GM21423 (cell line): ENCODE measurements at regions not wholly inside any gene's neighbourhood (a gene's known extent, or its start where the extent isn't known, plus 50 kb on each side); places are given as distances from the start of the nearest gene placed in this dataset.

Experiments used
- ATAC-seq: cut with Tn5 transposase; IDR thresholded peaks from one replicate; pipeline ENCODE4 v1.9.1; 2021; ENCODE audit warnings: mild to moderate bottlenecking, moderate library complexity; ENCODE audit not compliant: unreplicated experiment

DNA sequence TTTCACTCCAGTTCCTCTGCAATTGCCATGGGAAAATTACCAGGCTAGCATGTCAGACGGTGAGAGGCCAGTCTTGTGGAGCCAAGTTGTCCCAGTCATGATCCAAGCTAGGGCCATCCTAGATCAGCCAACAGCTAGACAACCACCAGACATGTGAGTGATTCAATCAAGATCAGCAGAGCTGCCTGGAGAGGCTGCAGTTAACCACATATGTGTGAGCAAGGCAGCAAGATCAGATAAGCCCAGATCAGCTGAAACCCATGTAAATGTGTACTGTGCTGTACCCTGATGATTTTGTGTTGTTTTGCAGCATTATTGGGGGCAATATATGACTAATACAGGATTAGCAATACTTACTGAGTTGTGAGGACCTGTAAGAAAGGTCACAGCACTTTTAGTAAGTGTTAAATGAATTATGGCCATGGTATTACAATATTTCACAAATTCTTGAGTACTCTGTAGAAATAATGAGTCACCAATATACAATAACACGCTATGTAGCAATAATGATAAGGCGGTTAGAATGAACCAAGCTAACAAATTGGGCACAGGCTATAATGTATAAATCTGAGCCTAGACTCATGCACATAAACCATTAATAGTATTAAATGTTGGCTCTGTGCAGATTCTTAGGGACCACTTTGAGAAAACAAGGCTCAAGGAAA is 91.4 kb downstream of the SUDS3 start:
- ATAC-seq: no peak

DNA sequence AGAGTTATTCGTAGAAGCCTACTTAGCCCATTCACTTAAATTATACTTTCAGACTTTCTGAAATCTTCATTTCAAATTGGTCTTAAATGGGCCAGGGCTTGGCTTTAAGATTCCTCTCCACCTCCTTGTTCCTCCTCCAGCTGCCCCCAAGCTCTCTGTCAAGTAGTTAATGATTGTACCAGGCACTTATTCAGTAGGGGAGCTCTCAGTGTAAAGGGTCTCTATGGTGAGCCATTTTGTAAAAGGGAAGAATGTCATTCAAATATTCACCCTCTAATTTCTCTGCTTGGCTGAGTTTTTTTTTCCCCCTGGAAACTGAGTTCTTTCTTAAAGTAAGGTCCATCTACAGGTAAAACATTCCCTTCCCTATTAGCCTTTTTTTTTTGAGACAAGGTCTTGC is 96.6 kb downstream of the SUDS3 start:
- ATAC-seq: no peak

DNA sequence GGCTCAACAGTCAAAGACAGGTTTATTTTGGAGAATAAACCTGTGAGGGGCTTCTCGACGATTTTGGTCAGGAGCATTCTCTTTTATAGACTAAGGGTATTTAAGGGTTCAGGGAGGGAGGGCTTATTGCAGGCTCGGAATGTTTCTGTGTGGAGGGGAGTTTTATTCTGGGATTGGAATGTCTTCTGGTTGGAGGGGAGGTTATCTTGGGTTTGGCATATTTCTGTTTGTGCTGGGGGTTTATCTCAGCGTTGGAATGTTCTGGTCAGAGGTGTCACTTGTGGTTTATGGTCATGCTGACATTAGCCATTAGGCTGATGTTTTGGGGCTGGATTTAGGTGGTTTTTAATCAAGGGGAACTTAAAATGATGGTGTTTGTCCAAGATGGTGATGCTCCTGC is 103.9 kb downstream of the SUDS3 start:
- no peak for ATAC-seq

DNA sequence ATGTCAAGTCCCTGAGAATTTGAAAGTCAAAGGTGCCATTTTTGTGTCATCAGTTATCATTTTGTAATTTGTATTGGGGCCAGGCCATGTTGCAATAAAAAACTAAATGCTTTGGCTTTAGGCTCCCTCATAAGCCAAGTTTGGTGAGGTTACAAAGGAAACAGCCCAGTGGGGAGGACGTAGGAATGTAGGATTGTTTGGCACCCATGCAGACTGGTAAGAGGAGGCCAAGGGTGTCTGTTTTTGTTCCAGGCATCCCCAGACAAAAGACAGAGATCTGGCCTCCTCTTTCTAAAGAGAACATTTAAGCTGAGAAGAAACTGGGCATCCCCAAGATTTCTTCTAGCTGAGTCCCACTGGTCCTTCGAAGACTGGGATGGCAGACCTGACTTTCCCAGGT is 111.7 kb downstream of the SUDS3 start:
- no peak for ATAC-seq

DNA sequence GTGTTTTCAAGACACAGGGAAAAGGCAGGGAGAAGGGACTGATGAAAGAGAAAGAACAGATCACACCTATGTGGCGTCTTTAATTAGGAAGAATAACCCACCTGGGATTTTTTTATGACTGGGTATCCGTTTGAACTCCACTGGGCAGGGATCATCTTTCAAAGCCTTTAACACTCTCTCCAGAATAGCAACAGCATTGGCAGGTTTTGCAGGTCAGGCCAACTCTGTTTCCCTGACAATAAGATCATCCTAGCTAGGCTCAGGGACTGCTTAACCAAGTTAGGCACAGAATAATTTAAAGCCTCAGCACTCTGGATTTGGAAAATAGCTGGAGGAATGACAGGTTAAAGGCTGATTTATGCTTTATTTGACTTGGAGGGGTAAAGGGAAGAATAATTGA is 117.6 kb downstream of the SUDS3 start:
- ATAC-seq: no peak

DNA sequence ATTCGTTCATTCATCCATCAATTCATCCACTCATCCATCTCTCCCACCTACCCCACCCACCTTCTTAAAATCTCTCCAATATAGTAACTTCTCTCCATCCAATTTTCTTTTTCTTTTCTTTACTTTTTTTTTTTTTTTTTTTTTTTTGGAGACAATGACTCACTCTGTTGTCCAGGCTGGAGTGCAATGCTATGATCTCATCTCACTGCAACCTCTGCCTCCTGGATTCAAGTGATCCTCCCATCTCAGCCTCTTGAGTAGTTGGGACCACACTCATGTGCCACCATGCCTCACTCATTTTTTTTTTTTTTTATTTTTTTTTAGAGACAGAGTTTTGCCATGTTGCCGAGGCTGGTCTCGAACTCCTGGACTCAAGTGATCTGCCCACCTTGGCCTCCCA is 118.4 kb downstream of the SUDS3 start:
- no peak for ATAC-seq

DNA sequence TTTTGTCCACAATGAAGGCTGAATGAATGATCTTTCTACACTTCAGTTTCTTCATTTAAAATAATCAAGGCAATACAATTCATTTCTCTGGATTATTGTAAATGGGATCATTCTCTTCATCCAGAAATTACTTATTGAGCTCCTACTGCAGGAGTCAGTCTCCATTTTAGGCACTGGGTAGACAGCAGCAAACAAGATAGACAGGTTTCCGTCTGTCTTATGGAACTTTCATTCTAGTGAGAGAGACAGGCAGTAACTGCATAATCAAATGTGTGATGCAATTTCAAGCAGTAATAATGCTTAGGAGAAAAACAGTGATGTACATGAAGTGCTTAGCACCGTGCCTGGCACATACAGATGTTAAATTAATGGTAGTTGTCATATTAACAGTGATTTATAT is 118.9 kb downstream of the SUDS3 start:
- ATAC-seq: no peak

DNA sequence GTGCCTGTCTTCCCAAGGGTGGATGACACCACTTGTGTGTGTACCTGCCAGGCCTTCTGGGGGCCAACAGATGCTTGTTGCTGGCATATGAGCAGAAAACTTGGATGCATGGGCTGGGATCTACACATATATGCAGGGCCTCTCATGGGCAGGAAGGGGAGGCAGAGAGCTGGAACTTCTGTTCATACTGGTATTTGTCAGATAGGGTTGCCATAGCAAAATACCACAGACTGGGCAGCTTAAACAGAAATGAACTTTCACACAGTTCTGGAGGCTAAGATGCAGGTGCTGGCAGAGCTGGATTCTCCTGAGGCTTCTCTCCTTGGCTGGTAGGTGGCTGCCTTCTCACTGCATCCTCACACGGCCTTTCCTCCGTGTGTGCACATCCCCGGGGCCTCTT is 121.8 kb downstream of the SUDS3 start:
- ATAC-seq: no peak

DNA sequence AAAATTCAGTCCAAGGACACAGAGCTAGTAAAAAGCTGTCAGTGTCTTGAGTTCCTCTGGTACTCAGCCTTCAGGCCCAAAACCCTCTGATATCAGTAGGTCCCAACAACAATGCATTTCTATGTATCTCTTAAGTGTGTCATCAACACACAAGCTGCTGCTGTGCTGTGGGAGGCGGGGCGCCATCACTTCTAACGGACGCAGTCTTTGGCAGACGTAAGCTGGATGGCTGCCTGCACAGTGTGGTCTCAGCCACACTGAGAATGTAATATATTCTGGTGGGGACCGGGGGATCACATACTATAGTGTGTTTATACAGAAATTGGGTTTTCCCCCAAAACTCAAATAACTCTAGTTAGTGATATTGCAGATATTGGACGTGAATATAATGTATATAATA is 123.9 kb downstream of the SUDS3 start:
- ATAC-seq: no peak

DNA sequence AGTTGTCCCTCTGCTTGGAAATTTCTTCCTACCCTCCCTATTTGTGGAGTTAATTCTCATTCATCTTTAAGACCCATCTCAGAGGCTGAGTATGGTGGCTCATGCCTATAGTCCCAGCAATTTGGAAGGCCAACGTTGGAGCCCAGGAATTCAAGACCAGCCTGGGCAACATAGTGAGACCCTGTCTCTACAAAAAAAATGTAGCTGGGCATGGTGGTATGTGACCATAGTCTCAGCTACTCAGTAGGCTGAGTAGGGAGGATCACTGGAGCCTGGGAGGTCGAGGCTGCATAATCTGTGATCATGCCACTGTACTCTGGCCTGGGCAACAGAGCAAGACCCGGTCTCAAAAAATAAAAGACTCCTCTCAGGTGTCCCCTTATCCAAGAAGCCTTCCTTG is 125.1 kb downstream of the SUDS3 start:
- ATAC-seq: no peak

DNA sequence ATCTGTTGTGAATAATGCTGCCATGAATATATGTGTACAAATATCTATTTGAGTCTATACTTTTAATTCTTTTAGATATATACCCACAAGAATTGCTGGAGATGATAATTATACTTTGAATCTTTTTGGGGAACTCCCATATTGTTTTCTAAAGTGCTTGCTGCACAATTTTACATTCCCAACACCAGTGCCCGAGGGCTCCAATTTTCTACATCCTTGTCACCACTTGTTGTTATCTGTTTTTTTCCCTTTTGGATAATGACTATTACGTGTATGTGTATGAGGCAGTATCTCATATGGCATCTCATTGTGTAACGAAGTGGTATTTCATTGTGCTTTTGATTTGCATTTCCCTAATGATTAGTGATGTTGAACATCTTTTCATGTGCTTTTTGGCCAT is 127.1 kb downstream of the SUDS3 start:
- no peak for ATAC-seq

DNA sequence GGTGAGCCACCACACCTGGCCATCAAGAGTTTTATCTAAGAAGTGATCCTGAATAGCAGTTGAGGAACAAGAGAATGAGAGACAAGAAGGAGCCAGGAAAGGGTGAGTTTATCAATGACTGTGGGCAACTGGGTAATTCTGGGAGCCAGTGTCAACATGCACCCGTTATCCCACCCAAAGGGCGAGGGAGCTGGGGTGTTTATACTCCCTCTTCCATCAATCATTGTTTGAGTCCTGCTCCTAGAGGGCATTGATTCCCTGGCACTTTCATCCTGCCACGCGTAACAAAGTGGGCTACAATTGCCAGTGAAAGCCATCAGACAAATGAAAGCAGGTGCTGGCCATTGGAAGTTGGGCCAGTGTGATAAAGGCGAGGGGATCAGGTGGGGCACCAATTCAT is 136.3 kb downstream of the SUDS3 start:
- no peak for ATAC-seq

DNA sequence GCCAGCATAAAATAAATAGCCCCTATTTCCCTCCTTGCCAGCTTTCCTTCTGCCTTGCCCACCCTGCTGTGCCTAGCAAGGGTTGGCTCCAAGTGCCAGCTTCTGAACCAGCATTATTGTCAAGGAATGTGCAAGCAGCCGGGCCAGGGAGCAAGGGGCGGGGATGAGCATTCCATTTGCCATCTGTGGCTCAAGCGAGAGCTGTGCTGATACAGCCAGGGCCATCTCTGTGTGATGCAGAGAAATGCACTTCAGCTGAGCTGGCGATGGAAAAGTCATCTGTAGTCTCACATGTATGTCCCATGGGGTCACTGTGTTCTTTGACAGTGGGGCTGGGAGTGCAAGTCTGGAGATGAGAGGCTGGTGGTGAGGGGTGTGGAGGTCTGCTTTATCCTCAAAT is 137.3 kb downstream of the SUDS3 start:
- ATAC-seq: no peak

DNA sequence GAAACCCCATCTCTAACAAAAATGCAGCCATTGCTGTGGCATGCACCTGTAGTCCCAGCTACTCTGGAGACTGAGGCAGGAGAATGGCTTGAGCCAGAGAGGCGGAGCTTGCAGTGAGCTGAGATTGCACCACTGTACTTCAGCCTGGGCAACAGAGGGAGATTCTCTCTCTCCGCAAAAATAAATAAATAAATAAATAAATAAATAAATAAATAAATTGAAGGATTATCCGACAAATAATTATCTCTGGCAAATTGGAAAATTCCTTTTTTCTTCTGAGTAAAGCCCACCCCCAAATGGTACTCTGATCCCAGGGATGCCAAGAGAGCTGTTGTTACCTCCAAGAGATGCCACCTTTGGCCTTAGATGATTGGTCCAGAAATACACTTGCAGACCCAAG is 137.9 kb downstream of the SUDS3 start:
- ATAC-seq: no peak

DNA sequence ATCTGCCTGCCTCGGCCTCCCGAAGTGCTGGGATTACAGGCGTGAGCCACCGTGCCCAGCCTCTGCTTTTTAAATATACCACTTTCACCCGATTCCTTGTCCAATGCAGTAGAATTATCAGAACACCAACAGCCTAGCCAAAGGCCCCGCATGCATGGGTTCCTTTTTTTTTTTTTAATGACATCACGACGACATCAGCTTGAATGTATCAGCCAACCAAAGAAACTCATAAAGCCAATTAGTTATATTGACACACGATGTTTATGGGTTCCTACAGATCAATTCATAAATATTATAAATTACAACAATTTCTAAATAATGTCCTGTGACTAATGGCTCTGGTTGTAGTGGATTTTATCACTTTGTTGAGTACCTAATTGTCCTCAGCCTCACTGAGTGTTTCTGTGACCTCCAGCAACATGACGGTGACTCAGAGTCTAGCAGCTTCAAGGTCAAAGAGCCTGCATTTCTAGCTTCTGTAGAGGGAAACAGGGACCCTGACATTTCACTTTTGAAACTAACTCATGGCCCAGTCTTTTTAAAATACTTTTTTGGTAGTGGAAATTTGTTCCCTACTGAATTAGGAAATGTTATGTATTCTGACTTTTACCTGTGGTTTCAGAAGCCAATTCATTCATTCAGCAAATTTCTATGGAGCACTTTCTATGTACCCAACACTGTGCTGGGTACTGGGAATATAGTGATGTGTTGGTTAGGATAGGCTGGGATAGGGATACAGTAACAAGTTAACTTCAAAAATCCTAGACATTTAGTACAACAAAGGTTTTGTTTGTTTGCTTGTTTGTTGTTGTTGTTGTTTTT is 144.1 kb downstream of the SUDS3 start:
- ATAC-seq: no peak

DNA sequence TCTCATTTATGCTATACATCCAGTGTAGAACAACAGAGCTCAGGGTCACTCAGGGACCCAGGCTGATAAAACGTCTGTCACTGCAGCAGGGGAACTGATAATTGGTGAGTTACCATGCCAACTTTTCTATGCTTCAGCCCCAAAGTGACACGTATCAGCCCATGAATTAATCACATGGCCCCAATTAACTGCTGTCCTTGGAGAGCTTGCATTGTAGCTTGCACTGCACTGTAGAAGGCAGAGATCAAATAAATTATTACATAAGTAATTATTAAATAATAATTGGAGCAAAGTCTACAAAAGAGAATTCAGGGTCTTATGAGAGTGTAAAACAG is 144.6 kb downstream of the SUDS3 start:
- ATAC-seq: no peak

DNA sequence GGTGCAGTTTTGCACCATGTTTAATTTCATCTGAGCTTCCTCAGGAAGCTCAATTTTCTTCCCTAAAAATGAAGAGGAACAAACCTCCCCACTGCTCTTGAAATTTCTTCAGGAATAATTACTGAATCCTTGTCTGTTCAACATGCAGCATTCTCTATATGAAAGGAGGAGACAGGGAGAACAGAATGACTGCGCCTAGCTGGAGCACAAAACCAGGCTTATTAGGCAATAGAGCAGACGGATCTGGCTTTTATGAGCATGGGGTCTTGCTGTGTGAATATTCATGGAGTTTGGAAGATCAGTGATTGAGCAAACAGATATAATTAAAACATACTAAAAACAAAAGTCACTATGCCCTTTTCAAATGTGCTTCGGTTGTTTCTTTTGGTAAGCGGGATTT is 148.1 kb downstream of the SUDS3 start:
- no peak for ATAC-seq

DNA sequence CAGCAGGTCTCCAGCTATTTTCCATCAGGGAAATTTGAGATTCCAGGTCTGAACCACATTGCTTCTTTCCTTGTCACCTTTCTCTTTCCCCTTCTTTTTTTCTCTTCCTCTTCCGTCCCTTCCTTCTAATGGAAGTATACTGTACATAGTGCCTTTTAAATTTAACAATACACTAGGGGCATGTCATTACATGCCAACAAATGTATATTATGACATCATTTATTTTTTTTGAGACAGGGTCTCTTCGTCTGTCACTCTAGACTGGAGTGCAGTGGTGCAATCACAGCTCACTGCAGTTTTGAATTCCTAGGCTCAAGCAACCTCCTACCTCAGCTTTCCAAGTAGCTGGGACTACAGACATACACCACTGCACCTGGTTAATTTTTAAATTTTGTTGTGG is 148.9 kb downstream of the SUDS3 start:
- no peak for ATAC-seq

DNA sequence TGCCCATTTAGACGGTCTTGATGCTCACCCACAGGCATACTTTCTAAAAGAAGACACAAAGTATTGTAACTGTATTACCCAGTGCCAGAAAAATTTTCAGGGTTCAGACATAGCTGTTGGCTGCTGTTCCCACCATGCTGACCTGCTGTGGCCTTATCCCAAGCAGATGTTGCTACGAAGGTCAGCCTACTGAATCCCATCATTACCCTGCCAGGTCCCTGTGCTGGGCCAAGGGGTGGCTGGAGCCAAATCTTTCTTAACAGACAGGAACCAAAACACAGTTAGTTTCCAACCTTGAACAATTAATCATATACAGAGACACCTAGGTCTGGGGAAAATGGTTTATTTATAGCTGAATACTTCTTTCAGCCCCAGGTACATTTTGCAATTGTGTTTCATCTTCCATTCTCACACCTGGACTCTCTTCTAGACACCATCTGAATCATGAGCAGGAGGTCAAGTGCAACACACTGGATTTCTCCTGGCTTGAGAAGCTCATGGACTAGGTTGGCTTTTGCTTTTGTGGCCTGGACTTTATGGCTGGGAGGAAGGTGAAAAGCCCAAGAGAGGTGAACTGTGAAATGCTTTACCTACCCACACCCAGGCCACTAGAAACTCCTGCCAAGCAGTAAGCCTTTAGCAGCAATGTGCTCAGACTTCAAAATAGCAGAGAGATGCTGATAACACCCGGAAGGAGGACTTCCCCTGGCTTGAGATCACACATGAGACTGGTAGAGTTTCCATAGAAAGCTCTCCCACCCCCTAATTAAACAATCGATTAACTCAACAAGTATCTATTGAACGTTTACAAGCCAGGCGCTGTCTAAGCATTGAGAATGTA is 150.1 kb downstream of the SUDS3 start:
- no peak for ATAC-seq

DNA sequence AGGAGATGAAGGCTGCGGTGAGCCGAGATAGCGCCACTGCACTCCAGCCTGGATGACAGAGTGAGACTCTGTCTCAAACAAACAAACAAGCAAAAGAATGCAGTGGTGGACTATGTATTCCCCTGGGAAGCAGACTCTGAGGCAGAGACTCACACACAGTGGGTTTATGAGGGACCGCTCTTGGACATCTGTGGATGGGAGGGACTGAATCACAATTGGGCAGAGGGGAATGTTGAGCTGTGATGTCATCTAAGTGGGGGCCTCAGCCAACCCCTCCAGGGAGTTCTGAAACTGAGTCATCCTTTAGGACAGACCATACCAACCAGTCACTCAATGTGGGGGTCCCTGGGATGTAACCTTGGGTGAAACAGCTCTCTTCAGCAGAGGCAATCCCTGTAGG is 151.0 kb downstream of the SUDS3 start:
- ATAC-seq: no peak

DNA sequence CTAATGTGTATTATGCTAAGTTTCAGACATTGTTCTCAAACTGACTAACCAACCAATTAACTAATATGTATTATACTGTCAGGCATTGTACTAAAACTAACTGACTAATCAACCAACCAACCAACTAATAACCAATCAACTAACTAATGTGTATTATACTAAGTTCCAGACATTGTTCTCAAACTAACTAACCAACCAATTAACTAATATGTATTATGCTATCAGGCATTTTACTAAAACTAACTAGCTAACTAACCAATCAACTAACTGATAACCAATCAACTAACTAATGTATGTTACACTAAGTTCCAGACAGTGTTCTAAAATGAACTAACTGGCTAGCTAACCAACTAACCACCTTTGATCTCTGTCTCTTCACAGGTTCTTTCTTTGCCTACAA is 152.3 kb downstream of the SUDS3 start:
- ATAC-seq: no peak

DNA sequence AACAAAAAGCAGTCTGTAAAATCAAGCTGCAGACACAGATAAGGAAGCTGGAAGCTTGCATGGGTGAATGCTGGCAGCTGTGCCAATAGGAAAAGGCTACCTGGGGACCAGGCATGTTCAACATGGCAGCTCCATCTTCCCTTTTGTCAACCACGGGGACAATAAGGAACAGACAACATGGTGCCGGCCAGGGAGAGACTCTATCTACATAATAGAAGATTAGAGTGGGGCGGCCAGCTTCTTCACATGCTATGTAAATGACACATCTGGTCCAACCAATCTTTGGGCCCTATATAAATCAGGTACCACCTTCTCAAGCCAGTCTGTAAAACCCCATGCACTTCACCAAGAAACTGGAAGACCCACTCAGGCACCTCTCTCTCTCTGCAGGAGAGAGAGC is 157.6 kb downstream of the SUDS3 start:
- no peak for ATAC-seq
